K562 (cell line): ENCODE measurements at regions not wholly inside any gene's neighbourhood (a gene's known extent, or its start where the extent isn't known, plus 50 kb on each side); places are given as distances from the start of the nearest gene placed in this dataset.

Experiments
- PML ChIP-seq: IDR thresholded peaks from 2 replicates; pipeline ENCODE4 v1.6.1; 2012; ENCODE audit warnings: low read length, inconsistent platforms
- RB1 ChIP-seq: fragments of 450-650 bp; IDR thresholded peaks from 2 replicates; pipeline ENCODE4 v1.6.1; 2017; ENCODE audit warnings: low read depth, mild to moderate bottlenecking
- SETDB1 ChIP-seq: IDR thresholded peaks from one replicate; pipeline ENCODE4 v1.6.1; 2012; ENCODE audit warnings: low read length, control low read depth, inconsistent platforms
- SMARCB1 ChIP-seq: IDR thresholded peaks from 2 replicates; pipeline ENCODE4 v1.6.1; 2011; ENCODE audit warnings: improper control_type of control experiment, low read depth; ENCODE audit not compliant: insufficient read length
- ZNF134 ChIP-seq: fragments of 250-450 bp; sonication (Bioruptor Pico); conservative IDR thresholded peaks from 2 replicates; pipeline ENCODE4 v1.4.0; 2020
- TF ChIP-seq, protein P1 (sequence below): sonication (generic); IDR thresholded peaks from 2 replicates; pipeline ENCODE4 v1.6.1; 2016
- TF ChIP-seq, protein P2 (sequence below), 2 experiments: IDR thresholded peaks; 2 replicates each; pipeline ENCODE4 v1.6.1; 2012; ENCODE audit warnings: improper control_type of control experiment in 2 of 2, low read depth in 2 of 2, low read length in 2 of 2, borderline replicate concordance in 1 of 2
- TF ChIP-seq, protein P3 (sequence below): fragments of 150-350 bp; IDR thresholded peaks from 2 replicates; pipeline ENCODE4 v1.6.1; 2014; ENCODE audit warnings: low read depth, mild to moderate bottlenecking, low read length, borderline replicate concordance
- TF ChIP-seq, protein P4 (sequence below): fragments of 200-400 bp; formaldehyde crosslinking; IDR thresholded peaks from 2 replicates; pipeline ENCODE4 v1.6.1; 2017; ENCODE audit warnings: mild to moderate bottlenecking, low read depth, low read length, moderate library complexity

DNA sequence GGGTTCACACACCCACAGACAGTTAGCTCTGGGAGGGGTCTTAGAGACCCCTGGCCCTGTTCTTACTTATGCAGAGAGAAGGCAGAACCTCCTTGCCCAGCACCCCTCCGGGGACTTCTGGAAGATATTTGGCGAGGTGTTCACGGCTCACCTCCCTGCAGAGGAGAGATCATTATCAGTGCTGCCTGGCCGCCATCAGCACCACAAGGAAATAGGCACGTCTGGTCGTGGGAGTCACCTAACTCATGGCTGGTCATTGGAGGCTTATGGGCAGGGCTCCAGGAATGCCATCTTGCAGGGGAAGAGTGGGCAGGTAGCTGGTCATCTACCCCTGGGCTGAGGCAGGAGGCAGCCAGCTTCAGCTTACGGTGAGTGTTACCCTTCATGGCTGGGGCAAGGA lies 189.4 kb downstream of the RPS24 start (continued):
- TF ChIP-seq, protein P1, sequence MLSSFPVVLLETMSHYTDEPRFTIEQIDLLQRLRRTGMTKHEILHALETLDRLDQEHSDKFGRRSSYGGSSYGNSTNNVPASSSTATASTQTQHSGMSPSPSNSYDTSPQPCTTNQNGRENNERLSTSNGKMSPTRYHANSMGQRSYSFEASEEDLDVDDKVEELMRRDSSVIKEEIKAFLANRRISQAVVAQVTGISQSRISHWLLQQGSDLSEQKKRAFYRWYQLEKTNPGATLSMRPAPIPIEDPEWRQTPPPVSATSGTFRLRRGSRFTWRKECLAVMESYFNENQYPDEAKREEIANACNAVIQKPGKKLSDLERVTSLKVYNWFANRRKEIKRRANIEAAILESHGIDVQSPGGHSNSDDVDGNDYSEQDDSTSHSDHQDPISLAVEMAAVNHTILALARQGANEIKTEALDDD = no peak
- TF ChIP-seq, protein P2, sequence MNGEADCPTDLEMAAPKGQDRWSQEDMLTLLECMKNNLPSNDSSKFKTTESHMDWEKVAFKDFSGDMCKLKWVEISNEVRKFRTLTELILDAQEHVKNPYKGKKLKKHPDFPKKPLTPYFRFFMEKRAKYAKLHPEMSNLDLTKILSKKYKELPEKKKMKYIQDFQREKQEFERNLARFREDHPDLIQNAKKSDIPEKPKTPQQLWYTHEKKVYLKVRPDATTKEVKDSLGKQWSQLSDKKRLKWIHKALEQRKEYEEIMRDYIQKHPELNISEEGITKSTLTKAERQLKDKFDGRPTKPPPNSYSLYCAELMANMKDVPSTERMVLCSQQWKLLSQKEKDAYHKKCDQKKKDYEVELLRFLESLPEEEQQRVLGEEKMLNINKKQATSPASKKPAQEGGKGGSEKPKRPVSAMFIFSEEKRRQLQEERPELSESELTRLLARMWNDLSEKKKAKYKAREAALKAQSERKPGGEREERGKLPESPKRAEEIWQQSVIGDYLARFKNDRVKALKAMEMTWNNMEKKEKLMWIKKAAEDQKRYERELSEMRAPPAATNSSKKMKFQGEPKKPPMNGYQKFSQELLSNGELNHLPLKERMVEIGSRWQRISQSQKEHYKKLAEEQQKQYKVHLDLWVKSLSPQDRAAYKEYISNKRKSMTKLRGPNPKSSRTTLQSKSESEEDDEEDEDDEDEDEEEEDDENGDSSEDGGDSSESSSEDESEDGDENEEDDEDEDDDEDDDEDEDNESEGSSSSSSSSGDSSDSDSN (IDR thresholded peaks at IDR 0.05; ENCODE audit: borderline replicate concordance in 1 of 2, low read depth in 2 of 2, low read length in 2 of 2) = no peak
- TF ChIP-seq, protein P3, sequence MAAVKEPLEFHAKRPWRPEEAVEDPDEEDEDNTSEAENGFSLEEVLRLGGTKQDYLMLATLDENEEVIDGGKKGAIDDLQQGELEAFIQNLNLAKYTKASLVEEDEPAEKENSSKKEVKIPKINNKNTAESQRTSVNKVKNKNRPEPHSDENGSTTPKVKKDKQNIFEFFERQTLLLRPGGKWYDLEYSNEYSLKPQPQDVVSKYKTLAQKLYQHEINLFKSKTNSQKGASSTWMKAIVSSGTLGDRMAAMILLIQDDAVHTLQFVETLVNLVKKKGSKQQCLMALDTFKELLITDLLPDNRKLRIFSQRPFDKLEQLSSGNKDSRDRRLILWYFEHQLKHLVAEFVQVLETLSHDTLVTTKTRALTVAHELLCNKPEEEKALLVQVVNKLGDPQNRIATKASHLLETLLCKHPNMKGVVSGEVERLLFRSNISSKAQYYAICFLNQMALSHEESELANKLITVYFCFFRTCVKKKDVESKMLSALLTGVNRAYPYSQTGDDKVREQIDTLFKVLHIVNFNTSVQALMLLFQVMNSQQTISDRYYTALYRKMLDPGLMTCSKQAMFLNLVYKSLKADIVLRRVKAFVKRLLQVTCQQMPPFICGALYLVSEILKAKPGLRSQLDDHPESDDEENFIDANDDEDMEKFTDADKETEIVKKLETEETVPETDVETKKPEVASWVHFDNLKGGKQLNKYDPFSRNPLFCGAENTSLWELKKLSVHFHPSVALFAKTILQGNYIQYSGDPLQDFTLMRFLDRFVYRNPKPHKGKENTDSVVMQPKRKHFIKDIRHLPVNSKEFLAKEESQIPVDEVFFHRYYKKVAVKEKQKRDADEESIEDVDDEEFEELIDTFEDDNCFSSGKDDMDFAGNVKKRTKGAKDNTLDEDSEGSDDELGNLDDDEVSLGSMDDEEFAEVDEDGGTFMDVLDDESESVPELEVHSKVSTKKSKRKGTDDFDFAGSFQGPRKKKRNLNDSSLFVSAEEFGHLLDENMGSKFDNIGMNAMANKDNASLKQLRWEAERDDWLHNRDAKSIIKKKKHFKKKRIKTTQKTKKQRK = no peak
- TF ChIP-seq ZNF134 (CRISPR knock-in tag) (no peak), SETDB1 (no peak), RB1 (no peak), SMARCB1 (no peak), PML (no peak)
- TF ChIP-seq, protein P4, sequence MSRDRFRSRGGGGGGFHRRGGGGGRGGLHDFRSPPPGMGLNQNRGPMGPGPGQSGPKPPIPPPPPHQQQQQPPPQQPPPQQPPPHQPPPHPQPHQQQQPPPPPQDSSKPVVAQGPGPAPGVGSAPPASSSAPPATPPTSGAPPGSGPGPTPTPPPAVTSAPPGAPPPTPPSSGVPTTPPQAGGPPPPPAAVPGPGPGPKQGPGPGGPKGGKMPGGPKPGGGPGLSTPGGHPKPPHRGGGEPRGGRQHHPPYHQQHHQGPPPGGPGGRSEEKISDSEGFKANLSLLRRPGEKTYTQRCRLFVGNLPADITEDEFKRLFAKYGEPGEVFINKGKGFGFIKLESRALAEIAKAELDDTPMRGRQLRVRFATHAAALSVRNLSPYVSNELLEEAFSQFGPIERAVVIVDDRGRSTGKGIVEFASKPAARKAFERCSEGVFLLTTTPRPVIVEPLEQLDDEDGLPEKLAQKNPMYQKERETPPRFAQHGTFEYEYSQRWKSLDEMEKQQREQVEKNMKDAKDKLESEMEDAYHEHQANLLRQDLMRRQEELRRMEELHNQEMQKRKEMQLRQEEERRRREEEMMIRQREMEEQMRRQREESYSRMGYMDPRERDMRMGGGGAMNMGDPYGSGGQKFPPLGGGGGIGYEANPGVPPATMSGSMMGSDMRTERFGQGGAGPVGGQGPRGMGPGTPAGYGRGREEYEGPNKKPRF = no peak
